Mesenchymal stem cell (in vitro differentiated cells and primary cell): ENCODE measurements at regions not wholly inside any gene's neighbourhood (a gene's known extent, or its start where the extent isn't known, plus 50 kb on each side); places are given as distances from the start of the nearest gene placed in this dataset.

Source experiments
- DNase-seq: peaks from one replicate; pipeline ENCODE4 v3.0.0-alpha.2; 2013
- H2AFZ ChIP-seq: one replicate; pipeline ENCODE4 v1.6.1; 2013; ENCODE audit warnings: low read depth, mild to moderate bottlenecking, control low read depth, inconsistent platforms, low read length, moderate library complexity
- H2AK5ac ChIP-seq: 2 replicates; pipeline ENCODE4 v1.6.1; 2013; ENCODE audit warnings: low read length, moderate library complexity, mild to moderate bottlenecking, inconsistent platforms; ENCODE audit not compliant: severe bottlenecking
- H2BK120ac ChIP-seq: one replicate; pipeline ENCODE4 v1.6.1; 2013; ENCODE audit warnings: low read depth, mild to moderate bottlenecking, inconsistent platforms, low read length, moderate library complexity
- H2BK12ac ChIP-seq, 2 experiments: one replicate each; pipeline ENCODE4 v1.6.1; 2013; ENCODE audit warnings: inconsistent platforms in 2 of 2, low read length in 2 of 2, mild to moderate bottlenecking in 2 of 2, moderate library complexity in 2 of 2, control low read depth in 1 of 2
- H2BK15ac ChIP-seq: one replicate; pipeline ENCODE4 v1.6.1; 2013; ENCODE audit warnings: mild to moderate bottlenecking, low read depth, inconsistent platforms; ENCODE audit not compliant: poor library complexity, severe bottlenecking
- H2BK5ac ChIP-seq: 2 replicates; pipeline ENCODE4 v1.6.1; 2013; ENCODE audit warnings: low read depth, mild to moderate bottlenecking, low read length, control low read depth, inconsistent platforms; ENCODE audit not compliant: poor library complexity, severe bottlenecking
- H3K14ac ChIP-seq, 2 experiments: one replicate each; pipeline ENCODE4 v1.6.1; 2013; ENCODE audit warnings: inconsistent platforms in 2 of 2, low read length in 2 of 2, control low read depth in 1 of 2, mild to moderate bottlenecking in 1 of 2, moderate library complexity in 1 of 2
- H3K18ac ChIP-seq, 2 experiments: one replicate each; pipeline ENCODE4 v1.6.1; 2013; ENCODE audit warnings: inconsistent platforms in 2 of 2, low read length in 2 of 2, control low read depth in 1 of 2, low read depth in 1 of 2, mild to moderate bottlenecking in 1 of 2
- H3K23ac ChIP-seq, 2 experiments: one replicate each; pipeline ENCODE4 v1.6.1; 2013; ENCODE audit warnings: inconsistent platforms in 2 of 2, low read length in 2 of 2, mild to moderate bottlenecking in 2 of 2, moderate library complexity in 2 of 2, control low read depth in 1 of 2
- H3K27ac ChIP-seq: 2 replicates; pipeline ENCODE4 v1.5.1; 2013; ENCODE audit warnings: mild to moderate bottlenecking, moderate library complexity, low read length, control low read depth, inconsistent platforms; ENCODE audit not compliant: poor library complexity, severe bottlenecking
- H3K27me3 ChIP-seq, 2 experiments: 2 replicates each; pipeline versions ENCODE4 v1.6.1 to v1.7.0; 2013; ENCODE audit warnings: low read length in 2 of 2, mild to moderate bottlenecking in 2 of 2, moderate library complexity in 2 of 2, control low read depth in 1 of 2, inconsistent platforms in 1 of 2; ENCODE audit not compliant: control insufficient read depth in 1 of 2, insufficient read depth in 1 of 2
- H3K36me3 ChIP-seq, 2 experiments: 2 replicates each; pipeline versions ENCODE4 v1.6.1 to v1.7.0; 2013; ENCODE audit warnings: low read length in 2 of 2, control low read depth in 1 of 2, inconsistent platforms in 1 of 2, low read depth in 1 of 2, mild to moderate bottlenecking in 1 of 2; ENCODE audit not compliant: insufficient read depth in 2 of 2, control insufficient read depth in 1 of 2
- H3K4ac ChIP-seq, 2 experiments: one replicate each; pipeline ENCODE4 v1.6.1; 2013; ENCODE audit warnings: inconsistent platforms in 2 of 2, low read length in 2 of 2, mild to moderate bottlenecking in 2 of 2, moderate library complexity in 2 of 2, control low read depth in 1 of 2, low read depth in 1 of 2
- H3K4me1 ChIP-seq: 2 replicates; pipeline ENCODE4 v1.6.1; 2013; ENCODE audit warnings: low read depth, low read length, control low read depth; ENCODE audit not compliant: control insufficient read depth, insufficient read depth
- H3K4me2 ChIP-seq: 2 replicates; pipeline ENCODE4 v1.6.1; 2013; ENCODE audit warnings: low read length, mild to moderate bottlenecking, inconsistent platforms; ENCODE audit not compliant: poor library complexity, severe bottlenecking
- H3K4me3 ChIP-seq, 2 experiments: 2 replicates each; pipeline versions ENCODE4 v1.5.1 to v1.7.0; 2013; ENCODE audit warnings: low read length in 2 of 2, mild to moderate bottlenecking in 2 of 2, control low read depth in 1 of 2, low read depth in 1 of 2; ENCODE audit not compliant: insufficient read depth in 1 of 2
- H3K79me1 ChIP-seq: replicated peaks from 2 replicates; pipeline ENCODE4 v1.6.1; 2013; ENCODE audit warnings: mild to moderate bottlenecking, control low read depth, low read length, inconsistent platforms; ENCODE audit not compliant: poor library complexity, severe bottlenecking
- H3K9ac ChIP-seq: 2 replicates; pipeline ENCODE4 v1.7.0; 2013; ENCODE audit warnings: mild to moderate bottlenecking, low read length, moderate library complexity
- H3K9me3 ChIP-seq: 2 replicates; pipeline ENCODE4 v1.7.0; 2013; ENCODE audit warnings: mild to moderate bottlenecking, low read length; ENCODE audit not compliant: control insufficient read depth
- H4K8ac ChIP-seq: one replicate; pipeline ENCODE4 v1.6.1; 2013; ENCODE audit warnings: inconsistent platforms, mild to moderate bottlenecking, low read length, moderate library complexity
- H4K91ac ChIP-seq: one replicate; pipeline ENCODE4 v1.6.1; 2013; ENCODE audit warnings: mild to moderate bottlenecking, low read length, inconsistent platforms
- WGBS: methylation state at CpG from one replicate; pipeline ENCODE4 v1.1.7; 2013; ENCODE audit warnings: mixed read lengths; 5-methylcytosine and 5-hydroxymethylcytosine counted together

DNA sequence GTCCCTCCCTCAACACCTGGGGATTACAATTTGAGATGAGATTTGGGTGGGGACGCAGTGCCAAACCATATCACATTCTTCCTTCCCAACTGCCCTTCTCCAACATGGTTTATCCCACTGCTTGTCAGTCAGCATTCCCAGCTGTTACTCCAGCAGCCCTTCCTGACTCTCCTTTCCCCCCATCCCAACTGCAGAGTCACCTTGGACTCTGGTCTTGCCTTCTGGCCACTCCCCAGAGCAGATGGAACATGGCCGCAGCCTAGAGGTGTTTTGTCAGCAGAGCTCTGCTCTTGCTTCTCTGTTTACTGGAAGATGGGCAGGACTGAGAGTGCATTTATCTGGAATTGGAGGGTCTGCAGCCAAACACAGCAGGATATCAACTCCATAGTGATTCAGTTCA, 51.2 kb upstream of the MEX3C start:
- Histone ChIP-seq H3K4me3 (no peak overlapping the region), H4K91ac (no peak overlapping the region), H2BK120ac (no peak overlapping the region), H3K23ac (no peak overlapping the region), H3K4me2 (no peak overlapping the region), H3K18ac (no peak overlapping the region), H2BK12ac (no peak overlapping the region), H3K27me3 (no peaks in the 10 kb centered on the region), H3K27ac (no peak overlapping the region), H3K79me1 (no peaks in the 10 kb centered on the region), H3K9me3 (no peaks in the 10 kb centered on the region), H2AFZ (no peak overlapping the region), H3K4me1 (no peaks in the 10 kb centered on the region), H2BK15ac (no peak overlapping the region), H3K9ac (no peak overlapping the region), H3K36me3 (no peaks in the 10 kb centered on the region), H2AK5ac (no peak overlapping the region), H3K14ac (no peak overlapping the region), H2BK5ac (no peak overlapping the region), H3K4ac (no peak overlapping the region), H4K8ac (no peak overlapping the region)
- no peak for DNase-seq
- whole genome bisulfite sequencing, result 82% methylated on average over 2 of the region's 2 CpGs

DNA sequence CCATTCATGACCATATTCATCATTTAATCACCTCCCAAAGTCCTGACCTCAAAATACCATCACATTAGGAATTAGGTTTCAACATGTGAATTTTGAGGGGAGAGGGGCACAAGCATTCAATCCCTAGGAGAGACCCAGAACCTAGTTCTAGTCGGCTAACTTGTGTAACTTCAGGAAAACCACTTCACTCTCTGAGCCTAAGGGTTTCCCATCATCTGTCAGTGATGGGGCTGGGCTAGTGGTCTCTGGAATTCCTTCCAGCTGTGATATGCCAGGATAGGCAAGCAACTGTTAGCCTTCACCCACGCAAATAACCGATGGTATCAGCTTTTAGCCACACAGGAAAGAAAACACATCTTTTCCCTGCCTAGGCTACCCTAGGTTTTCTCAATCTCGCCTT, 52.5 kb upstream of the MEX3C start:
- no peaks in the 10 kb centered on the region for H3K4me1 ChIP-seq
- no peaks in the 10 kb centered on the region for H3K36me3 ChIP-seq
- H4K91ac ChIP-seq, result no peak overlapping the region
- H3K9ac ChIP-seq, result no peak overlapping the region
- H4K8ac ChIP-seq, result no peak overlapping the region
- no peak for DNase-seq
- no peak overlapping the region for H2BK5ac ChIP-seq
- H3K27ac ChIP-seq, result no peak overlapping the region
- no peak overlapping the region for H3K4ac ChIP-seq
- no peaks in the 10 kb centered on the region for H3K9me3 ChIP-seq
- H3K23ac ChIP-seq, result no peak overlapping the region
- H3K27me3 ChIP-seq, result no peaks in the 10 kb centered on the region
- no peak overlapping the region for H2AK5ac ChIP-seq
- 75% methylated on average over 4 of the region's 4 CpGs for WGBS
- H3K4me3 ChIP-seq, result no peak overlapping the region
- no peak overlapping the region for H3K14ac ChIP-seq
- no peak overlapping the region for H2BK15ac ChIP-seq
- H3K79me1 ChIP-seq, result no peaks in the 10 kb centered on the region
- no peak overlapping the region for H3K4me2 ChIP-seq
- no peak overlapping the region for H2AFZ ChIP-seq
- H2BK12ac ChIP-seq, result no peak overlapping the region
- H3K18ac ChIP-seq, result no peak overlapping the region
- H2BK120ac ChIP-seq, result no peak overlapping the region

DNA sequence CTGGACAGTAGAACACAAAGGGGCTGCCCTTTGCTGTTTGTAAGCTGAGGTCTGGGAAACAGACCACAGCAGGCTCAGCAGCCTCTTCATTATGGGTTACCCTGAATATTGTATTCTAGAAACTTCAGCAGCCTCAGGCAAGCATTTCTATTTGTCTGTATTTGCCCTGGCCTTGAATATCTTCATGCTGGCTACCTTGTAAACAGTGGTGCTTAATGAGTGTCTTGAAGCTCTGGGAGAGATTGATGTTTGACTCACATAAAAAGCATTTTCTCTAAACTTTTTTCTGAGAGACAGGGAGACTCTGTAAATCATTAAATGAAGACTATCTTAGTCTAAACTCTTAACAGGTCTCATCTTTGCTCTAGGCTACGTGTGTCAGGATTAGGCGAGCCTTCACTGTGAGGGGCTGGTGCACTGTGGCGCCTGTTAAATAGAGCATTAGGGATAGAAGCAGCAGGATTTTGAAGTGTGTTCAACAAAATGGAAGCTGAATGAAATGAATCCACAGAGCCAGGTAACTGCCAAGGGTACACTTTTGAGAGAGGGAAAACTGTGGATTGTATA, 53.1 kb upstream of the MEX3C start:
- H3K4me1 ChIP-seq, result no peaks in the 10 kb centered on the region
- H3K18ac ChIP-seq, result no peak overlapping the region
- H3K9me3 ChIP-seq, result no peaks in the 10 kb centered on the region
- H3K4ac ChIP-seq, result no peak overlapping the region
- H3K36me3 ChIP-seq, result no peaks in the 10 kb centered on the region
- H2AK5ac ChIP-seq, result no peak overlapping the region
- H2BK12ac ChIP-seq, result no peak overlapping the region
- no peaks in the 10 kb centered on the region for H3K27me3 ChIP-seq
- no peak overlapping the region for H4K91ac ChIP-seq
- H3K4me3 ChIP-seq, result no peak overlapping the region
- H4K8ac ChIP-seq, result no peak overlapping the region
- H2AFZ ChIP-seq, result no peak overlapping the region
- DNase-seq, result no peak
- 80% methylated on average over 3 of the region's 3 CpGs for WGBS
- H3K27ac ChIP-seq, result no peak overlapping the region
- H3K79me1 ChIP-seq, result no peaks in the 10 kb centered on the region
- no peak overlapping the region for H2BK5ac ChIP-seq
- no peak overlapping the region for H3K14ac ChIP-seq
- no peak overlapping the region for H2BK15ac ChIP-seq
- no peak overlapping the region for H3K23ac ChIP-seq
- no peak overlapping the region for H2BK120ac ChIP-seq
- no peak overlapping the region for H3K9ac ChIP-seq
- H3K4me2 ChIP-seq, result no peak overlapping the region

DNA sequence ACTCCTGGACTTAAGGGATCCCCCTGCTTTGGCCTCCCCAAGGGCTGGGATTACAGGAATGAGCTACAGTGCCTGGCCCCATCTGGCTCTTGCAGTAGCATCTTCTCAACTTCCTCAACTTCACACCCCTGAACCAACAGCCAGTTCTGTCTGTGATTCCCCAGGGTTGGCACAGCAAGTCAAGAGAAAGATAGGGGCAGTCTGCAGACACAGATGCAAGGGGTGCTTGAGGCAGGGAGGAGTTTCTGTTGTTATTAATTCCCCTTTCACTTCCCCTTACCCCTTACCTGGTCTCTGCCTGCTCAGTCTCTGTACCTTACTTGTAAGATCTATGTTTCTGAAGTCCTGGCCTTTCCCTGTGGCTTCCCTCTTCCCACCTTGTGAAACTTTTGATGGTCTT, 54.1 kb upstream of the MEX3C start:
- Histone ChIP-seq H3K4ac (no peak overlapping the region), H2AK5ac (no peak overlapping the region), H3K79me1 (no peaks in the 10 kb centered on the region), H4K8ac (no peak overlapping the region), H3K27me3 (no peaks in the 10 kb centered on the region), H4K91ac (no peak overlapping the region), H2BK5ac (no peak overlapping the region), H3K9me3 (no peaks in the 10 kb centered on the region), H3K36me3 (no peaks in the 10 kb centered on the region), H3K4me2 (no peak overlapping the region), H2BK12ac (no peak overlapping the region), H3K4me1 (no peaks in the 10 kb centered on the region), H2AFZ (no peak overlapping the region), H3K4me3 (no peak overlapping the region), H3K23ac (no peak overlapping the region), H3K27ac (no peak overlapping the region), H2BK120ac (no peak overlapping the region), H3K9ac (no peak overlapping the region), H3K14ac (no peak overlapping the region), H3K18ac (no peak overlapping the region), H2BK15ac (no peak overlapping the region)
- DNase-seq, result no peak
